NCI-H748 (cell line): ENCODE measurements at regions not wholly inside any gene's neighbourhood (a gene's known extent, or its start where the extent isn't known, plus 50 kb on each side); places are given as distances from the start of the nearest gene placed in this dataset.
"Not testable (repeated sequence)": the region's sequence is repeated elsewhere in the genome, so short reads cannot be mapped to it uniquely, and the experiment has no call there.

Source experiments
- DNase-seq: peaks from one replicate; lab custom pipeline; 2025; ENCODE audit not compliant: unreplicated experiment; lab: John Stamatoyannopoulos, UW

- no peak for DNase-seq
Observed at GRCh38 chr3:181549266-181549665, 162.5 kb upstream of the SOX2 start.

DNA sequence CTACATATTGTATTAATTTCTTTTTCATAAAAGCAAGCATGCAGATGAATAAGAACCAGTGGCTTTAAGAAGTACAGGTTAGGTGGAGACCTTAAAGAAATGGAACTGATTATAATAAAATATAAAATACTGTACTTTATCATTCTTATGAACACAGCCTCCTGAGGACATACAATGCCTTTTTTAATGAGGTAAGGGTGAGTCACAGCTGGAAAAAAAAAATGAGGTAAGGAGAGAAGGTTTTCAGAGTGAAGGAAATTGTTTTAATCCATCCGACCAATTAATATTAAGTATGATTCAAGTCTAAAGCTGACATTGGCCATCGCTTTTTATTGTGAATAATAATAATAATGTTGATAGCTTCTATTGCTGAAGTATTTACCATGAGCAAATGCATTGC, 170.3 kb upstream of the SOX2 start:
- DNase-seq: no peak

DNA sequence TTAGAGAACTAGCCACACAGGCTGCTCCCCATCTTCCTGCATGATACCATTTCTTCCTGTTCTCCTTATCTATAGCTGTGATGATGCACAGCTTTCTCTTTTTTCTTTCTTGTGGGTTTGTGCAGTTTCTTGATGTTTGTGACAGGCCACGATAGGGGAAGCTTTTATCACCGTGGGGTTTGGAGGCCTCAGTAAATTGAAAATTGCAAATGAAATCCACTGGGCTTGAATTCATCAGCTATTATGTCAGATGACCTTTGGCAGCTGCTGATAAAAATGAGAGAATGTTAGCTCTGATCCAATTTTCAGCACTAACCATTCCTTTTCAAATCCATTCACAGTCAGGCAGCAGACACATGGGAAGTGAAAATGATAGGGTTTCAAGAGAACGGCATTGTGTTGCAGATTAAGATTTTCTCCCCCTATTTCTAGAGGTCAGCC, 176.9 kb upstream of the SOX2 start:
- no peak for DNase-seq

- DNase-seq: no peak
Observed at GRCh38 chr3:181533811-181534210, 177.9 kb upstream of the SOX2 start.

DNA sequence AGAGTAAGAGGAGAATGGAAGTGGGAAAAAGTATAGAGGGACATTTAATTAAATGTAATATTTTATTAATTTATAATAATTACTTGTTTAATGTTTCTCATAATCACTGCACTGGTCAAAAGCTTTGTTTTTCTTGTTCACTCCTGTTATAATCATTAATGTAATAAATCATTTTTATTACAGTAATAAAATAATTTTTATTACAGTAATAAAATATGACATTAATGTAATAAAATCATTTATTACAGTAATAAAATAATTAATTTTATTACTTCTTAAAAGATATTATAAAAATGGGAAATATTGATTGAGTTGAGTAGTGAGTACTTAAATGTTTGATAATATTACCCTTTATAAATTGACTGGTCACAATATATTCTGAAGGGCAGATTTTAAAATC, 181.1 kb upstream of the SOX2 start:
- no peak for DNase-seq

DNA sequence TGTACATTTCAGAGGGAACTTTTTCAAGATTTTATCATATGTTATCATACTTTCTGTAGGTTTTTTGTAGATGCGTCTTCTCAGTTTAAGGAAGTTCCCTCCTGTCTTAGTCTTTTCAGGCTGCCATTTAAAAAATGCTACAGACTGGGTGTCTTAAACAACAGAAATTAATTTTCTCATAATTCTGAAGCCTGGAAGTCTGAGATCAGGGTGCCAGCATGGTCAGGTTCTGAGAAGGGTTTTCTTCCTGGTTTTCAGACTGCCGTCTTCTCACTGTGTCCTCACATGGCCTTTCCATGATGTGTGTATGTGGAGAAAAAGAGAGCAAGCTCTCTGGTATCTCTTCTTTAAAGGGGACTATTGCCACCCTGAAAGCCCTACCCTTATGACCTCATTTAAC, 189.9 kb upstream of the SOX2 start:
- no peak for DNase-seq

- no peak for DNase-seq
Observed at GRCh38 chr3:181518222-181518621, 193.5 kb upstream of the SOX2 start.

DNA sequence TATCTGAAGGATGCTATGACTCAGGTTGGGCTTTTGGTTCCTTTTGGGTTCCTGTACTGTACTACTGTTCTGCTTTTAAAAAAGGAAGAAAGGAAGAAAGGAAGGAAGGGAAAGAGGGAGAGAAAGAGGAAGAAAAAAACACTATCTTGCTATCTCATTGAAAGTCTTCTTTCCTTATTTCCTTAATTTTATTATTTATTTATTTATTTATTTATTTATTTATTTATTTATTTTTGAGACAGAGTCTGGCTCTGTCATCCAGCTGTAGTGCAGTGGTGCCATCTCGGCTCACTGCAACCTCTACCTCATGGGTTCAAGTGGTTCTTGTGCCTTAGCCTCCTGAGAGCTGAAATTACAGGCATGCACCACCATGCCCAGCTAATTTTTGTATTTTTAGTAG, 198.9 kb upstream of the SOX2 start:
- no peak for DNase-seq

GRCh38 chr3:181510500-181510899, 201.2 kb upstream of the SOX2 start:
- DNase-seq: no peak

GRCh38 chr3:181497358-181497757, 214.4 kb upstream of the SOX2 start:
- no peak for DNase-seq

DNA sequence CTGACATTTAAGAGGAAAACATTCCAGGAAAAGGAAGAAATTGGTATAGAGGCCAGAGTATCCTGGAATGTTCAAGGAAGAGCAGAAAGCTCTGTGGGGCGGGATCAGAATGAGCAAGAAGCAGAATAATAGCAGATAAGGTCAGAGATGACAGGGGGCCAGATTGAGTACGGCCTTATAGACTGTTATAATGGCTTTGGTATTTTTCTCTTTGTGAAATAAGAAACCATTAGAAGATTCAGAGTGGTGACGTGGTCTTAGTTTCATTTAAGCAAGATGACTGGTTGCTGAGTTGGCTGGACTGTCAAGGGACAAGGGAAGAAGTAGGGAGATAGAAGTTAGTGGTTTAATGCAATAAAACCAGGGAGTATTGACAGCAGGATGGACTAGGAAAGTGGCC, 218.3 kb upstream of the SOX2 start:
- DNase-seq: no peak

DNA sequence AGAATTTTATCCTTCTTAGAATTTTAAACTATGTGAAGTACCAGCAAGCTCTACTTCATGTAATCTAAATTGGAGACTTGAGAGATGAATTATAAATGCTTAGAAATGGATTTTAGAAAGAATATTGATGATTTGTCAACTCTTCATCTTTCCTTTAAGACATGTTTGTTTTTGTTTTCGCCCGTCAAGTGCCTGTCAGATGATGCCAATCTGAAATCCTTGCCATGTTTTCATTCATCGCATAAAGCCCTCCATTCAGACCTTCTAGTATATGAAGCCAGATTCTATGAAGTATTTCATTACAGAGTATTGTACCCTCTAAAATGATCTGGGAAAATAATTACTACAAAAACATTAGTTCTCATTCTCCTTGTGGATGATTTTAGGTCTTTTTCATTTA, 223.2 kb upstream of the SOX2 start:
- no peak for DNase-seq

- peak; percentile 86 for DNase-seq
Observed at GRCh38 chr3:181487236-181487978, 224.3 kb upstream of the SOX2 start.

GRCh38 chr3:181486141-181486885, 225.4 kb upstream of the SOX2 start:
- peak; percentile 16 for DNase-seq

- no peak for DNase-seq
Observed at GRCh38 chr3:181484026-181484425, 227.7 kb upstream of the SOX2 start.

- not testable (repeated sequence) for DNase-seq
Observed at GRCh38 chr3:181475146-181475545, 236.6 kb upstream of the SOX2 start.

GRCh38 chr3:181470349-181470748, 241.4 kb upstream of the SOX2 start:
- DNase-seq: no peak

GRCh38 chr3:181464033-181464694, 247.6 kb upstream of the SOX2 start:
- DNase-seq: no peak

DNA sequence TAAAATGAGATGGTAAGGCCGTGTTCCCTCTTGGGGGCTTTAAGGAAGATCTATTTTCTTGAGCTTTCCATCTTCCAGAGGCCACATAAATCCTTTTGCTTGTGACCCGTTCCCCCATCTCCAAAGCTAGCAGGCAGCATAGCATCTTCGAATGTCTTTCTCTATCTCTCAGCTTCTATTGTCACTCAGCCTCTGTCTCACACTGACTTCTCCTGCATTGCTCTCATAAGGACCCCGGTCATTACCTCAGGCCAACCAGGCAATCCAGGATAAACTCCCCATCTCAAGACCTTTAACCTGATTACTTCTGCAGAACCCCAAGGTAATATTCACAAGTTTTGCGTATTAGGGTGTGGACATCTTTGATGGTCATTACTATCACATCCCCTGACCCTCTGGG, 250.3 kb upstream of the SOX2 start:
- DNase-seq: no peak

DNA sequence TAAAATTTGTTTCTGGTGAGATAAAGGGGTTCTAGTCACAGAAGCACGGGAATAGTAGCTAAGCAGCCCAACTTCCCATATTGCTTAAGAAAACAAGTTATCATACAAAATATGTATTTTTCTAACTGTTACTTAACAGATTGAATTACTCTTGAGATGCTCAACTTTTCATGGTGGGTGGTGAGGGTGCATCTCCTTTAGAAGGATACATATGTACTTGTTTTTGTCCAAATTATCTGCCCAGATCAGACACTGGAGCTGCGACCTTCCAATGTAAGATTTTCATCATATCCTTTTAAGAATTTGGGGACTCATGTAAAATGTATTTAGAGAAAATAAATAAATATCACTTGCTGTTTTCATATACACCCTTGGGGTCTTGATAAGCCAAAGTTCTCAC, 252.2 kb upstream of the SOX2 start:
- DNase-seq: no peak

DNA sequence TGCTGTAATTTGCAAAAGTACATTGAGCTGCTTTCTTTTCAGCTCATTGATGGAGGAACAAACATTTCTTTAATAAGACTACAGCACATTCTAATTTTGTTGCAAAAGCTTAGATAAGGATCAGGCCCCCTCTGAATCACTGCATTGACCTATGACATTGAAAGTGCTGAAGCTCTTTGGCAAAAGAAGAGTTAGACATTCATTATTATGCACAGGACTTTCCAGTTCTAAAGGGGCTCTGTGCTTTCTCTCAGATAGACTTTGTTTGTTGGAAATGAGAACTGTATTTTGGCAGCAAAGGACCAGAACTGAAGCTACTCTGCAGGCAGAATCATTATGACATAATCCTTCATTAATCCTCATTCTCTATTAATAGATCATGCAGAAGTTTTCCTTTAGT, 252.9 kb upstream of the SOX2 start:
- no peak for DNase-seq

DNA sequence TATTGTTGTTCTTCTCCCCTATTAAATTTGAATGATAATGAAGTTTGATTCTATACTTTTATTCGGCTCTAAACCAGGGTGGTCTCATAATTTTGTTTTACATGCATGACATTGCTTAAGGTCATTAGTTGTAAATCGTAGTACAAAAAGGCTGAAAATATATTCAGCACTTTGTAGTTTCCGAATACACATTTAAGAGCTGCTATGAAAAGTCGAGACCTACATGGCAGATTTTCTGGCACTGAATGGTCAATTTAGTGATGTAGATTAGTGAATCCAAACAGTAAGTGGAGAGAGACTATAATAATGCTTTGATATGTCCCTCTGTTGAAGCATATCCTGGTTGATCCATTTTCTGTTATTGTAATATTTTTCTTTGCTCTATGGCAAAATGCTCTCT, 254.0 kb upstream of the SOX2 start:
- no peak for DNase-seq
